HEK293 (cell line): ENCODE measurements at regions not wholly inside any gene's neighbourhood (a gene's known extent, or its start where the extent isn't known, plus 50 kb on each side); places are given as distances from the start of the nearest gene placed in this dataset.

Experiments used
- CTCF ChIA-PET: fragments of 350-600 bp; formaldehyde crosslinking; extraction: SDS; loops from one replicate; lab custom pipeline; 2021; ENCODE audit warnings: antibody characterized with exemption; lab: Yijun Ruan, JAX
- POLR2A ChIA-PET: fragments of 300-600 bp; formaldehyde crosslinking; extraction: SDS; loops from one replicate; lab custom pipeline; 2020; ENCODE audit warnings: antibody characterized with exemption, inconsistent platforms; lab: Yijun Ruan, JAX
- H3K27ac ChIP-seq: fragments of 200-500 bp; sonication (Bioruptor generic); 2 replicates; pipeline ENCODE4 v1.5.1; 2014; ENCODE audit warnings: low read depth, low read length, control low read depth, inconsistent platforms; ENCODE audit errors: extremely low read depth
- H3K36me3 ChIP-seq, 2 experiments: fragments of 200-500 bp in 1 of 2; sonication (Bioruptor generic) in 1 of 2; 1 replicate in 1 of 2; 2 replicates in 1 of 2; pipeline ENCODE4 v1.5.1; 2014 to 2017; ENCODE audit warnings: inconsistent platforms in 2 of 2, low read length in 2 of 2; ENCODE audit not compliant: control insufficient read depth in 2 of 2, insufficient read depth in 1 of 2
- H3K4me1 ChIP-seq: fragments of 200-500 bp; sonication (Bioruptor generic); 2 replicates; pipeline ENCODE4 v1.5.1; 2014; ENCODE audit warnings: mild to moderate bottlenecking, low read length, inconsistent platforms; ENCODE audit not compliant: control insufficient read depth, insufficient read depth
- H3K4me3 ChIP-seq: 2 replicates; pipeline ENCODE4 v1.5.1; 2011; ENCODE audit warnings: low read depth, mild to moderate bottlenecking, control low read depth, low read length, moderate library complexity
- H3K9me3 ChIP-seq: fragments of 200-500 bp; sonication (Bioruptor generic); 2 replicates; pipeline ENCODE4 v1.5.1; 2014; ENCODE audit warnings: low read depth, low read length, inconsistent platforms; ENCODE audit not compliant: control insufficient read depth, insufficient read depth
- GLIS1 ChIP-seq: fragments of 450-650 bp; formaldehyde crosslinking; IDR thresholded peaks from 2 replicates; pipeline ENCODE4 v1.5.1; 2016; ENCODE audit warnings: missing biosample characterization, missing genetic modification characterization
- HIC1 ChIP-seq: fragments of 450-650 bp; formaldehyde crosslinking; IDR thresholded peaks from 2 replicates; pipeline ENCODE4 v1.5.1; 2016; ENCODE audit warnings: missing biosample characterization, missing genetic modification characterization
- KLF9 ChIP-seq: fragments of 450-650 bp; formaldehyde crosslinking; IDR thresholded peaks from 2 replicates; pipeline ENCODE4 v1.5.1; 2016; ENCODE audit warnings: missing biosample characterization, missing genetic modification characterization, low read depth
- MYNN ChIP-seq: fragments of 450-650 bp; formaldehyde crosslinking; IDR thresholded peaks from 2 replicates; pipeline ENCODE4 v1.5.1; 2016; ENCODE audit warnings: missing biosample characterization, missing genetic modification characterization, borderline replicate concordance
- PATZ1 ChIP-seq: fragments of 450-650 bp; formaldehyde crosslinking; IDR thresholded peaks from 2 replicates; pipeline ENCODE4 v1.5.1; 2016; ENCODE audit warnings: missing biosample characterization, missing genetic modification characterization
- REPIN1 ChIP-seq: fragments of 450-650 bp; formaldehyde crosslinking; IDR thresholded peaks from 2 replicates; pipeline ENCODE4 v1.5.1; 2017; ENCODE audit warnings: missing biosample characterization, missing genetic modification characterization, low read depth
- ZNF335 ChIP-seq: fragments of 450-650 bp; formaldehyde crosslinking; conservative IDR thresholded peaks from 2 replicates; pipeline ENCODE4 v1.5.1; 2016; ENCODE audit warnings: missing biosample characterization, missing genetic modification characterization
- ZNF473 ChIP-seq: fragments of 450-650 bp; formaldehyde crosslinking; IDR thresholded peaks from 2 replicates; pipeline ENCODE4 v1.5.1; 2017; ENCODE audit warnings: missing biosample characterization, missing genetic modification characterization
- ZNF596 ChIP-seq: fragments of 450-650 bp; IDR thresholded peaks from 2 replicates; pipeline ENCODE4 v1.5.0; 2018; ENCODE audit warnings: missing biosample characterization, mild to moderate bottlenecking, missing genetic modification characterization, moderate library complexity
- ZNF600 ChIP-seq: fragments of 450-650 bp; formaldehyde crosslinking; IDR thresholded peaks from 2 replicates; pipeline ENCODE4 v1.5.1; 2016; ENCODE audit warnings: missing biosample characterization, missing genetic modification characterization
- ZNF629 ChIP-seq: fragments of 450-650 bp; formaldehyde crosslinking; IDR thresholded peaks from 2 replicates; pipeline ENCODE4 v1.5.1; 2017; ENCODE audit warnings: missing biosample characterization, missing genetic modification characterization
- ZNF660 ChIP-seq: fragments of 450-650 bp; IDR thresholded peaks from 2 replicates; pipeline ENCODE4 v1.5.1; 2018; ENCODE audit warnings: missing biosample characterization, mild to moderate bottlenecking, missing genetic modification characterization
- ZNF76 ChIP-seq: fragments of 450-650 bp; formaldehyde crosslinking; IDR thresholded peaks from 2 replicates; pipeline ENCODE4; 2016; ENCODE audit warnings: low read depth, missing biosample characterization, missing genetic modification characterization, borderline replicate concordance
- ZNF777 ChIP-seq: fragments of 450-650 bp; formaldehyde crosslinking; IDR thresholded peaks from 2 replicates; pipeline ENCODE4 v1.5.1; 2017; ENCODE audit warnings: missing biosample characterization, missing genetic modification characterization, borderline replicate concordance
- TF ChIP-seq, protein P1 (sequence below): fragments of 450-650 bp; formaldehyde crosslinking; IDR thresholded peaks from 2 replicates; pipeline ENCODE4 v1.5.1; 2016; ENCODE audit warnings: missing biosample characterization, missing genetic modification characterization
- TF ChIP-seq, protein P2 (sequence below): fragments of 450-650 bp; IDR thresholded peaks from 2 replicates; pipeline ENCODE4 v1.5.1; 2018; ENCODE audit warnings: missing biosample characterization, missing genetic modification characterization

- TF ChIP-seq ZNF777 = no peak
- TF ChIP-seq KLF9 (tag by site-specific recombination) = no peak
- TF ChIP-seq REPIN1 (tag by site-specific recombination) = no peak
- TF ChIP-seq ZNF335 (tag by site-specific recombination) = no peak
- no peak for TF ChIP-seq HIC1 (tag by site-specific recombination)
- TF ChIP-seq ZNF473 (tag by site-specific recombination) = no peak
- no peak for TF ChIP-seq ZNF629 (tag by site-specific recombination)
- no peak for TF ChIP-seq PATZ1 (tag by site-specific recombination)
- TF ChIP-seq ZNF76 = no peak
- TF ChIP-seq ZNF660 (tag by site-specific recombination) = no peak
These were observed 282.4 kb upstream of the DYNLRB2 start (continued) for GRCh38 chr16:80258407-80258806.

GRCh38 chr16:80254970-80255369 is 285.8 kb upstream of the DYNLRB2 start:
- CTCF ChIA-PET = interaction anchor here (0.6 kb wide), 1 partner anchor 272 kb away, joined by 3 read pairs; no protein-coding TSS in a partner anchor

DNA sequence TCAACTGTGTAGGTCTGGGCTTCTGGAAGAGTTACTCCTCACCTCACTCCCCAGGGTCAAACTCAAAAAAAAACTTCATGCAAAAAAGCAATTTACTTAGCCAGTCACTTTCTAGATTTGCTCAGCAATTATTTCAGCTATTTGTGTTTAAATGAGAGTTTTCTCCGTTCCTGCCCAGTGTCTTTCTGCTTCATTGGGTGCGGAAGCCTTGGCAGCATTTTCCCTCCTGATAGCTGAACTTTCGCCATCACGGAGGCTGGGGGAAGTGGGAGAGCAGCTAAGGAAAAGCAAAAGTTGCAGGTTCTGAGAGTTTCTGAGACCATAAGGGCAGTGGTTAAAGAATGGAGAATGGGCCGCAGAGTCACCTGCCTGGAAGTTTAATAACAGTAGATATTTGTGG is 287.1 kb upstream of the DYNLRB2 start:
- CTCF ChIA-PET = no interaction called here
- H3K36me3 ChIP-seq = no peaks in the 10 kb centered on the region
- H3K9me3 ChIP-seq = no peaks in the 10 kb centered on the region
- H3K4me3 ChIP-seq = no peak overlapping the region
- no peaks in the 10 kb centered on the region for H3K4me1 ChIP-seq
- no peak for TF ChIP-seq REPIN1 (tag by site-specific recombination)
- TF ChIP-seq, protein P1, sequence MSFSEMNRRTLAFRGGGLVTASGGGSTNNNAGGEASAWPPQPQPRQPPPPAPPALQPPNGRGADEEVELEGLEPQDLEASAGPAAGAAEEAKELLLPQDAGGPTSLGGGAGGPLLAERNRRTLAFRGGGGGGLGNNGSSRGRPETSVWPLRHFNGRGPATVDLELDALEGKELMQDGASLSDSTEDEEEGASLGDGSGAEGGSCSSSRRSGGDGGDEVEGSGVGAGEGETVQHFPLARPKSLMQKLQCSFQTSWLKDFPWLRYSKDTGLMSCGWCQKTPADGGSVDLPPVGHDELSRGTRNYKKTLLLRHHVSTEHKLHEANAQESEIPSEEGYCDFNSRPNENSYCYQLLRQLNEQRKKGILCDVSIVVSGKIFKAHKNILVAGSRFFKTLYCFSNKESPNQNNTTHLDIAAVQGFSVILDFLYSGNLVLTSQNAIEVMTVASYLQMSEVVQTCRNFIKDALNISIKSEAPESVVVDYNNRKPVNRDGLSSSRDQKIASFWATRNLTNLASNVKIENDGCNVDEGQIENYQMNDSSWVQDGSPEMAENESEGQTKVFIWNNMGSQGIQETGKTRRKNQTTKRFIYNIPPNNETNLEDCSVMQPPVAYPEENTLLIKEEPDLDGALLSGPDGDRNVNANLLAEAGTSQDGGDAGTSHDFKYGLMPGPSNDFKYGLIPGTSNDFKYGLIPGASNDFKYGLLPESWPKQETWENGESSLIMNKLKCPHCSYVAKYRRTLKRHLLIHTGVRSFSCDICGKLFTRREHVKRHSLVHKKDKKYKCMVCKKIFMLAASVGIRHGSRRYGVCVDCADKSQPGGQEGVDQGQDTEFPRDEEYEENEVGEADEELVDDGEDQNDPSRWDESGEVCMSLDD (tag by site-specific recombination) = no peak
- TF ChIP-seq ZNF596 = no peak
- TF ChIP-seq MYNN (tag by site-specific recombination) = no peak
- no peak for TF ChIP-seq GLIS1 (tag by site-specific recombination)
- POLR2A ChIA-PET = no interaction called here
- H3K27ac ChIP-seq = no peak overlapping the region

More at GRCh38 chr16:80254970-80255369, 285.8 kb upstream of the DYNLRB2 start:
- no peak overlapping the region for H3K4me3 ChIP-seq
- no peaks in the 10 kb centered on the region for H3K36me3 ChIP-seq
- no peak for TF ChIP-seq ZNF600 (tag by site-specific recombination)
- TF ChIP-seq, protein P2, sequence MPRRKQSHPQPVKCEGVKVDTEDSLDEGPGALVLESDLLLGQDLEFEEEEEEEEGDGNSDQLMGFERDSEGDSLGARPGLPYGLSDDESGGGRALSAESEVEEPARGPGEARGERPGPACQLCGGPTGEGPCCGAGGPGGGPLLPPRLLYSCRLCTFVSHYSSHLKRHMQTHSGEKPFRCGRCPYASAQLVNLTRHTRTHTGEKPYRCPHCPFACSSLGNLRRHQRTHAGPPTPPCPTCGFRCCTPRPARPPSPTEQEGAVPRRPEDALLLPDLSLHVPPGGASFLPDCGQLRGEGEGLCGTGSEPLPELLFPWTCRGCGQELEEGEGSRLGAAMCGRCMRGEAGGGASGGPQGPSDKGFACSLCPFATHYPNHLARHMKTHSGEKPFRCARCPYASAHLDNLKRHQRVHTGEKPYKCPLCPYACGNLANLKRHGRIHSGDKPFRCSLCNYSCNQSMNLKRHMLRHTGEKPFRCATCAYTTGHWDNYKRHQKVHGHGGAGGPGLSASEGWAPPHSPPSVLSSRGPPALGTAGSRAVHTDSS (tag by site-specific recombination) = peak; percentile 81
- POLR2A ChIA-PET = no interaction called here
- no peaks in the 10 kb centered on the region for H3K4me1 ChIP-seq
- H3K9me3 ChIP-seq = no peaks in the 10 kb centered on the region
- no peak overlapping the region for H3K27ac ChIP-seq
